H4 (cell line): ENCODE measurements at regions not wholly inside any gene's neighbourhood (a gene's known extent, or its start where the extent isn't known, plus 50 kb on each side); places are given as distances from the start of the nearest gene placed in this dataset.

Experiments used
- DNase-seq: peaks from one replicate; pipeline ENCODE4 v3.0.0-alpha.2; 2015; ENCODE audit warnings: low spot score

GRCh38 chr1:95427525-95427924, 193.5 kb downstream of the RWDD3 start:
- DNase-seq = no peak

GRCh38 chr1:95431235-95431634, 197.2 kb downstream of the RWDD3 start:
- DNase-seq = no peak

- no peak for DNase-seq
Observed at GRCh38 chr1:95435611-95436010, 201.6 kb downstream of the RWDD3 start.

GRCh38 chr1:95437011-95437410, 203.0 kb downstream of the RWDD3 start:
- no peak for DNase-seq

GRCh38 chr1:95437781-95438180, 203.8 kb downstream of the RWDD3 start:
- no peak for DNase-seq

GRCh38 chr1:95438218-95438948, 204.4 kb downstream of the RWDD3 start:
- DNase-seq = no peak

GRCh38 chr1:95440511-95440910, 206.5 kb downstream of the RWDD3 start:
- DNase-seq = no peak

GRCh38 chr1:95449516-95449915, 215.5 kb downstream of the RWDD3 start:
- no peak for DNase-seq

GRCh38 chr1:95451054-95451453, 217.0 kb downstream of the RWDD3 start:
- DNase-seq = no peak

- DNase-seq = no peak
Observed at GRCh38 chr1:95451904-95452303, 217.9 kb downstream of the RWDD3 start.

- DNase-seq = no peak
Observed at GRCh38 chr1:95453053-95453452, 219.0 kb downstream of the RWDD3 start.

- no peak for DNase-seq
Observed at GRCh38 chr1:95467036-95467435, 233.0 kb downstream of the RWDD3 start.

- no peak for DNase-seq
Observed at GRCh38 chr1:95475686-95476457, 241.9 kb downstream of the RWDD3 start.

- no peak for DNase-seq
Observed at GRCh38 chr1:95496307-95496706, 262.3 kb downstream of the RWDD3 start.

GRCh38 chr1:95496773-95497172, 262.8 kb downstream of the RWDD3 start:
- DNase-seq = no peak

- DNase-seq = no peak
Observed at GRCh38 chr1:95497566-95497965, 263.6 kb downstream of the RWDD3 start.

- no peak for DNase-seq
Observed at GRCh38 chr1:95503278-95504030, 269.4 kb downstream of the RWDD3 start.

GRCh38 chr1:95504321-95504720, 270.3 kb downstream of the RWDD3 start:
- no peak for DNase-seq

- DNase-seq = no peak
Observed at GRCh38 chr1:95506736-95507414, 272.9 kb downstream of the RWDD3 start.

GRCh38 chr1:95509989-95510388, 276.0 kb downstream of the RWDD3 start:
- DNase-seq = no peak

GRCh38 chr1:95512925-95513324, 278.9 kb downstream of the RWDD3 start:
- DNase-seq = no peak

- no peak for DNase-seq
Observed at GRCh38 chr1:95517506-95517905, 283.5 kb downstream of the RWDD3 start.
